ENCODE measurements at regions not wholly inside any gene's neighbourhood (a gene's known extent, or its start where the extent isn't known, plus 50 kb on each side); places are given as distances from the start of the nearest gene placed in this dataset.
"Not testable (repeated sequence)": the region's sequence is repeated elsewhere in the genome, so short reads cannot be mapped to it uniquely, and the experiment has no call there.

- H3K27ac Mint-ChIP-seq = no peak overlapping the region
Observed at GRCh38 chr11:129644326-129644725, 171.3 kb upstream of the TMEM45B start.

GRCh38 chr11:129645943-129646342 is 169.7 kb upstream of the TMEM45B start:
- no peak for DNase-seq
- ChIA-PET CTCF (no interaction called here), POLR2A (no interaction called here)
- Histone ChIP-seq H3K4me1 (ENCODE audit: insufficient read depth, low read length) (no peaks in the 10 kb centered on the region), H3K27ac (ENCODE audit: low read depth, low read length) (no peak overlapping the region), H3K9me3 (ENCODE audit: low read length) (no peaks in the 10 kb centered on the region), H3K4me3 (ENCODE audit: low read length) (no peak overlapping the region), H3K36me3 (ENCODE audit: insufficient read depth, low read length) (no peaks in the 10 kb centered on the region), H3K27me3 (ENCODE audit: insufficient read depth, low read length, poor library complexity, severe bottlenecking) (no peaks in the 10 kb centered on the region)
- no peak overlapping the region for H3K27ac Mint-ChIP-seq
- H3K36me3 Mint-ChIP-seq = no peaks in the 10 kb centered on the region
- peaks cover 3 to 13% of the 10 kb centered on the region in 2 donors for H3K27me3 Mint-ChIP-seq
- no peak overlapping the region for H3K4me3 Mint-ChIP-seq
- no peaks in the 10 kb centered on the region for H3K4me1 Mint-ChIP-seq
- H3K9me3 Mint-ChIP-seq = peaks cover 0 to 6% (median 3%) of the 10 kb centered on the region in 5 donors

More at GRCh38 chr11:129644326-129644725, 171.3 kb upstream of the TMEM45B start:
- H3K36me3 ChIP-seq (ENCODE audit: insufficient read depth, low read length) = no peaks in the 10 kb centered on the region
- no peaks in the 10 kb centered on the region for H3K36me3 Mint-ChIP-seq
- H3K4me1 Mint-ChIP-seq = no peaks in the 10 kb centered on the region
- no peak overlapping the region for H3K4me3 Mint-ChIP-seq
- H3K9me3 ChIP-seq (ENCODE audit: low read length) = no peaks in the 10 kb centered on the region
- H3K27me3 Mint-ChIP-seq = peaks cover 3 to 13% of the 10 kb centered on the region in 2 donors
- peaks cover 0 to 4% (median 3%) of the 10 kb centered on the region in 5 donors for H3K9me3 Mint-ChIP-seq
- no peaks in the 10 kb centered on the region for H3K4me1 ChIP-seq (ENCODE audit: insufficient read depth, low read length)
- no peaks in the 10 kb centered on the region for H3K27me3 ChIP-seq (ENCODE audit: insufficient read depth, low read length, poor library complexity, severe bottlenecking)
- H3K4me3 ChIP-seq (ENCODE audit: low read length) = no peak overlapping the region
- no peak overlapping the region for H3K27ac ChIP-seq (ENCODE audit: low read depth, low read length)
- ChIA-PET POLR2A (no interaction called here), CTCF (no interaction called here)
- DNase-seq = no peak

GRCh38 chr11:129650044-129650443 is 165.6 kb upstream of the TMEM45B start:
- H3K27me3 Mint-ChIP-seq; H3K36me3 ChIP-seq (ENCODE audit: insufficient read depth, low read length); H3K4me3 ChIP-seq (ENCODE audit: low read length); CTCF ChIA-PET; H3K9me3 ChIP-seq (ENCODE audit: low read length); H3K27me3 ChIP-seq (ENCODE audit: insufficient read depth, low read length, poor library complexity, severe bottlenecking); H3K27ac Mint-ChIP-seq; DNase-seq; H3K4me1 Mint-ChIP-seq; H3K36me3 Mint-ChIP-seq; H3K4me3 Mint-ChIP-seq; POLR2A ChIA-PET; H3K27ac ChIP-seq (ENCODE audit: low read depth, low read length); H3K4me1 ChIP-seq (ENCODE audit: insufficient read depth, low read length): not testable (repeated sequence)
- peaks cover 4 to 22% (median 14%) of the 10 kb centered on the region in 5 donors for H3K9me3 Mint-ChIP-seq

GRCh38 chr11:129652835-129653234 is 162.8 kb upstream of the TMEM45B start:
- H3K9me3 ChIP-seq (ENCODE audit: low read length) = no peaks in the 10 kb centered on the region
- Mint-ChIP-seq H3K4me3 (no peak overlapping the region), H3K9me3 (peaks cover 19 to 45% (median 37%) of the 10 kb centered on the region in 5 donors), H3K27me3 (peaks cover 7 to 8% of the 10 kb centered on the region in 2 donors), H3K36me3 (peaks cover 0 to 15% (median 0%) of the 10 kb centered on the region in 3 donors), H3K27ac (no peak overlapping the region), H3K4me1 (no peaks in the 10 kb centered on the region)
- H3K4me1 ChIP-seq (ENCODE audit: insufficient read depth, low read length) = no peaks in the 10 kb centered on the region
- ChIA-PET POLR2A (no interaction called here), CTCF (no interaction called here)
- H3K36me3 ChIP-seq (ENCODE audit: insufficient read depth, low read length) = no peaks in the 10 kb centered on the region
- no peak overlapping the region for H3K27ac ChIP-seq (ENCODE audit: low read depth, low read length)
- H3K4me3 ChIP-seq (ENCODE audit: low read length) = no peak overlapping the region
- DNase-seq = no peak
- no peaks in the 10 kb centered on the region for H3K27me3 ChIP-seq (ENCODE audit: insufficient read depth, low read length, poor library complexity, severe bottlenecking)

- Mint-ChIP-seq H3K27ac (no peak overlapping the region), H3K36me3 (peaks cover 0 to 15% (median 0%) of the 10 kb centered on the region in 3 donors), H3K27me3 (peaks cover 7 to 9% of the 10 kb centered on the region in 2 donors), H3K4me1 (no peaks in the 10 kb centered on the region), H3K9me3 (peaks cover 22 to 52% (median 37%) of the 10 kb centered on the region in 5 donors), H3K4me3 (no peak overlapping the region)
- no peak overlapping the region for H3K4me3 ChIP-seq (ENCODE audit: low read length)
- H3K4me1 ChIP-seq (ENCODE audit: insufficient read depth, low read length) = no peaks in the 10 kb centered on the region
- ChIA-PET CTCF (no interaction called here), POLR2A (no interaction called here)
- no peaks in the 10 kb centered on the region for H3K36me3 ChIP-seq (ENCODE audit: insufficient read depth, low read length)
- H3K27ac ChIP-seq (ENCODE audit: low read depth, low read length) = no peak overlapping the region
- no peaks in the 10 kb centered on the region for H3K9me3 ChIP-seq (ENCODE audit: low read length)
- DNase-seq = no peak
- no peaks in the 10 kb centered on the region for H3K27me3 ChIP-seq (ENCODE audit: insufficient read depth, low read length, poor library complexity, severe bottlenecking)
Observed at GRCh38 chr11:129655247-129655832, 160.3 kb upstream of the TMEM45B start.

- Mint-ChIP-seq H3K27ac (no peak overlapping the region), H3K4me3 (no peak overlapping the region), H3K36me3 (peaks cover 0 to 15% (median 0%) of the 10 kb centered on the region in 3 donors), H3K27me3 (peaks cover 7 to 9% of the 10 kb centered on the region in 2 donors), H3K4me1 (no peaks in the 10 kb centered on the region), H3K9me3 (peaks cover 27 to 52% (median 33%) of the 10 kb centered on the region in 5 donors)
- CTCF ChIA-PET = no interaction called here
- Histone ChIP-seq H3K9me3 (ENCODE audit: low read length) (no peaks in the 10 kb centered on the region), H3K4me1 (ENCODE audit: insufficient read depth, low read length) (no peaks in the 10 kb centered on the region), H3K36me3 (ENCODE audit: insufficient read depth, low read length) (no peaks in the 10 kb centered on the region), H3K4me3 (ENCODE audit: low read length) (no peak overlapping the region), H3K27ac (ENCODE audit: low read depth, low read length) (no peak overlapping the region), H3K27me3 (ENCODE audit: insufficient read depth, low read length, poor library complexity, severe bottlenecking) (no peaks in the 10 kb centered on the region)
- POLR2A ChIA-PET = no interaction called here
- no peak for DNase-seq
Observed at GRCh38 chr11:129657866-129658525, 157.7 kb upstream of the TMEM45B start.

- Histone ChIP-seq H3K4me3 (ENCODE audit: low read length) (no peak overlapping the region), H3K4me1 (ENCODE audit: insufficient read depth, low read length) (no peaks in the 10 kb centered on the region), H3K36me3 (ENCODE audit: insufficient read depth, low read length) (no peaks in the 10 kb centered on the region), H3K9me3 (ENCODE audit: low read length) (no peaks in the 10 kb centered on the region), H3K27me3 (ENCODE audit: insufficient read depth, low read length, poor library complexity, severe bottlenecking) (no peaks in the 10 kb centered on the region), H3K27ac (ENCODE audit: low read depth, low read length) (no peak overlapping the region)
- H3K4me1 Mint-ChIP-seq = no peaks in the 10 kb centered on the region
- no peak overlapping the region for H3K27ac Mint-ChIP-seq
- ChIA-PET POLR2A (no interaction called here), CTCF (no interaction called here)
- peaks cover 7 to 9% of the 10 kb centered on the region in 2 donors for H3K27me3 Mint-ChIP-seq
- DNase-seq = no peak
- peaks cover 0 to 13% (median 0%) of the 10 kb centered on the region in 3 donors for H3K36me3 Mint-ChIP-seq
- no peak overlapping the region for H3K4me3 Mint-ChIP-seq
- peaks cover 26 to 49% (median 31%) of the 10 kb centered on the region in 5 donors for H3K9me3 Mint-ChIP-seq
Observed at GRCh38 chr11:129658526-129658867, 157.2 kb upstream of the TMEM45B start.

- Mint-ChIP-seq H3K36me3 (no peaks in the 10 kb centered on the region), H3K4me1 (no peaks in the 10 kb centered on the region), H3K4me3 (no peak overlapping the region), H3K27me3 (peaks cover 1 to 10% of the 10 kb centered on the region in 2 donors), H3K9me3 (peaks cover 0 to 2% (median 0%) of the 10 kb centered on the region in 5 donors), H3K27ac (no peak overlapping the region)
- no peaks in the 10 kb centered on the region for H3K27me3 ChIP-seq (ENCODE audit: insufficient read depth, low read length, poor library complexity, severe bottlenecking)
- DNase-seq = no peak
- H3K9me3 ChIP-seq (ENCODE audit: low read length) = no peaks in the 10 kb centered on the region
- H3K27ac ChIP-seq (ENCODE audit: low read depth, low read length) = no peak overlapping the region
- no peaks in the 10 kb centered on the region for H3K4me1 ChIP-seq (ENCODE audit: insufficient read depth, low read length)
- POLR2A ChIA-PET = no interaction called here
- CTCF ChIA-PET = no interaction called here
- no peak overlapping the region for H3K4me3 ChIP-seq (ENCODE audit: low read length)
- H3K36me3 ChIP-seq (ENCODE audit: insufficient read depth, low read length) = no peaks in the 10 kb centered on the region
Observed at GRCh38 chr11:129680907-129681306, 134.7 kb upstream of the TMEM45B start.

Measured in CD8-positive, alpha-beta memory T cell (primary cell).